Upper lobe of right lung (tissue), 1 donor: ENCODE measurements at regions not wholly inside any gene's neighbourhood (a gene's known extent, or its start where the extent isn't known, plus 50 kb on each side); places are given as distances from the start of the nearest gene placed in this dataset.

Source experiments
- ATAC-seq: fragments of 200-7000 bp; cut with Tn5 transposase; one replicate; pipeline ENCODE4 v1.9.1; 2020; ENCODE audit warnings: mild to moderate bottlenecking, moderate library complexity
- DNase-seq: peaks from one replicate; pipeline ENCODE4 v3.0.0-alpha.2; 2020
- H3K27ac ChIP-seq: fragments of 200-600 bp; one replicate; pipeline ENCODE4 v1.8.0; 2022
- H3K27me3 ChIP-seq: fragments of 200-600 bp; one replicate; pipeline ENCODE4 v1.8.0; 2022; ENCODE audit warnings: mild to moderate bottlenecking
- H3K36me3 ChIP-seq: fragments of 200-600 bp; one replicate; pipeline ENCODE4 v1.8.0; 2022
- H3K4me1 ChIP-seq: fragments of 200-600 bp; one replicate; pipeline ENCODE4 v1.8.0; 2022
- H3K4me3 ChIP-seq: fragments of 200-600 bp; one replicate; pipeline ENCODE4 v1.8.0; 2022; ENCODE audit warnings: mild to moderate bottlenecking
- H3K9me3 ChIP-seq: fragments of 200-600 bp; one replicate; pipeline ENCODE4 v1.8.0; 2022
- intact Hi-C: fragments of 100-400 bp; cut with DNase I; formaldehyde crosslinking; loops from one replicate; pipeline ENCODE4 v1.11.0; 2022
- TF ChIP-seq, protein P1 (sequence below): fragments of 200-600 bp; IDR thresholded peaks from one replicate; pipeline ENCODE4 v1.8.0; 2022; ENCODE audit warnings: antibody characterized with exemption
- donor health status: DM: no; HTN: yes; CAD: no; lungs with severe emphysema.

- no peak overlapping the region for H3K27ac ChIP-seq
Measured at GRCh38 chr3:22361521-22361920, 610.5 kb upstream of the ZNF385D start.

DNA sequence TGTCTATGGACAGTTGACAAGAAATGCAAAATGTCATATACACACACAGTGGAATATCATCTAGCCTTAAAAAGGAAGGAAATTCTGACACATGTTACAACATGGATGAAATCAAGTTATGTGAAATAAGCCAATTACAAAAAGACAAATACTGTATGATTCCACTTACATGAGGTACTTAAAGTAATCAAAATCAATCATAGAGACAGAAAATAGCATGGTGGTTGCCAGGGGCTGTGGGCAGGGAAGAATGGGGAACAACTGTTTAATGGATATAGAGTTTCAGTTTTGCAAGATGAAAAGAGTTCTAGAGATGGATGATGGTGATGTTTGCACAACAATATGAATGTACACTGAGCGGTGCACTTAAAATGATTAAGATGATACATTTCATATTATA, 613.8 kb upstream of the ZNF385D start:
- no peak overlapping the region for H3K27ac ChIP-seq
- H3K36me3 ChIP-seq: no peaks in the 10 kb centered on the region
- H3K9me3 ChIP-seq: no peaks in the 10 kb centered on the region
- ATAC-seq (no peak), DNase-seq (no peak)
- no peak overlapping the region for H3K4me3 ChIP-seq
- H3K4me1 ChIP-seq: no peaks in the 10 kb centered on the region
- H3K27me3 ChIP-seq: no peaks in the 10 kb centered on the region
- TF ChIP-seq, protein P1, sequence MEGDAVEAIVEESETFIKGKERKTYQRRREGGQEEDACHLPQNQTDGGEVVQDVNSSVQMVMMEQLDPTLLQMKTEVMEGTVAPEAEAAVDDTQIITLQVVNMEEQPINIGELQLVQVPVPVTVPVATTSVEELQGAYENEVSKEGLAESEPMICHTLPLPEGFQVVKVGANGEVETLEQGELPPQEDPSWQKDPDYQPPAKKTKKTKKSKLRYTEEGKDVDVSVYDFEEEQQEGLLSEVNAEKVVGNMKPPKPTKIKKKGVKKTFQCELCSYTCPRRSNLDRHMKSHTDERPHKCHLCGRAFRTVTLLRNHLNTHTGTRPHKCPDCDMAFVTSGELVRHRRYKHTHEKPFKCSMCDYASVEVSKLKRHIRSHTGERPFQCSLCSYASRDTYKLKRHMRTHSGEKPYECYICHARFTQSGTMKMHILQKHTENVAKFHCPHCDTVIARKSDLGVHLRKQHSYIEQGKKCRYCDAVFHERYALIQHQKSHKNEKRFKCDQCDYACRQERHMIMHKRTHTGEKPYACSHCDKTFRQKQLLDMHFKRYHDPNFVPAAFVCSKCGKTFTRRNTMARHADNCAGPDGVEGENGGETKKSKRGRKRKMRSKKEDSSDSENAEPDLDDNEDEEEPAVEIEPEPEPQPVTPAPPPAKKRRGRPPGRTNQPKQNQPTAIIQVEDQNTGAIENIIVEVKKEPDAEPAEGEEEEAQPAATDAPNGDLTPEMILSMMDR: no peak
- intact Hi-C loops: no loop called here

More at GRCh38 chr3:22361521-22361920, 610.5 kb upstream of the ZNF385D start:
- H3K4me3 ChIP-seq: no peak overlapping the region
- ATAC-seq (no peak), DNase-seq (no peak)
- TF ChIP-seq, protein P1: no peak
- no peaks in the 10 kb centered on the region for H3K36me3 ChIP-seq
- H3K9me3 ChIP-seq: no peaks in the 10 kb centered on the region
- H3K27me3 ChIP-seq: no peaks in the 10 kb centered on the region
- intact Hi-C loops: no loop called here
- H3K4me1 ChIP-seq: no peaks in the 10 kb centered on the region

DNA sequence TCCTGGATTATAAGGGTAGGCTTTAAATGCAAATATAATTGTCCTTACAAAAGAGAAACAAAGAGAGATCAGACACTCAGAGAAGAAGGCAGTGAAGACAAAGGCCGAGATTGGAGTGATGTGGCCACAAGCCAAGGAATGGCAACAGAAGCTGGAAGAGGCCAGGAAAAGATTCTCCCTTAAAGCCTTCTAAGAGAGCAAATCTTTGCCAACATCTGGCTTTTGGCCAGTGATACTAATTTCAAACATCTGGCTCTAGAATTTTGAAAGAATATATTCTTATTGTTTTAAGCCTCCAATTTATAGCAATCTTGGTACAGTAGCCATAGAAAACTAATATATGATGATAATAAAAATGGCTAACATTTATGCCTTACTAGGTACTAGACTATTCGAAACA, 615.8 kb upstream of the ZNF385D start:
- TF ChIP-seq, protein P1: no peak
- intact Hi-C loops: no loop called here
- Histone ChIP-seq H3K27me3 (peaks cover 13% of the 10 kb centered on the region), H3K9me3 (no peaks in the 10 kb centered on the region), H3K4me1 (no peaks in the 10 kb centered on the region), H3K36me3 (no peaks in the 10 kb centered on the region), H3K4me3 (no peak overlapping the region), H3K27ac (no peak overlapping the region)
- no peak for DNase-seq
- no peak for ATAC-seq

- TF ChIP-seq, protein P1: no peak
- H3K4me3 ChIP-seq: no peak overlapping the region
- no peaks in the 10 kb centered on the region for H3K9me3 ChIP-seq
- peaks cover 26% of the 10 kb centered on the region for H3K27me3 ChIP-seq
- DNase-seq (no peak), ATAC-seq (no peak)
- no peaks in the 10 kb centered on the region for H3K4me1 ChIP-seq
- no peak overlapping the region for H3K27ac ChIP-seq
- intact Hi-C loops: no loop called here
- H3K36me3 ChIP-seq: no peaks in the 10 kb centered on the region
Measured at GRCh38 chr3:22371036-22371435, 620.0 kb upstream of the ZNF385D start.

DNA sequence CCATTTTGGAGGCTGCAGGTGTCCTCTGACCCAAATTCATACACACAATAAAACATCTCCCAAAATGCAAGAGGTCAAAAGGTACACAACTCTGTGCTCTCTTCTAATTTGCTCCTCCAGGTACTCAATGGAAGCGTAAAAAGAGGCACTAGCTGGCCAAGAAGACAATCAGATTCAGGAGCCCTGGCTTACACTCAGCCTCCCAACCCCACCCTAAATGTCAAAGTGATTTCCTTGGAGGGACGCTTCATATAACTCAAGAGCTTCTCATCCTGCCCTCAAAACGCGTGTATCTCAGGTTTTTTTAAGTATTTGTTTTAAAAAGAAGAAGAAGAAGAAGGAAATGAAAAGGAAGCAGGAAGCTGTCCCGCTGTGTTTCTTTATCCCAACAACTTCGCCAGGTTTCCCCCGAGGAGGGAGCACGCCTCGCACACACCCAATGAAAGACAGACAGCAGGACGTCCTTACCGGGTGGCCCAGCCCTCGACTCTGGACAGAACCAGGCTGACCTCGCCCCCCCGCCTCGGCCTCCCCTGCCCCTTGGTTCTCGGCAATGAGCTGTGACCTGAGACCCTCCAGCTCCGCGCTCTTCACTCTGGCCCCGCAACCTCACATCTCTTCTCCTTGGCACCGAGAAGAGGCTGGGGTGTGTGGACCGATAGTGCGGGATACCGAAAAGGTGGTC, 620.7 kb upstream of the ZNF385D start:
- peak; percentile 53 for DNase-seq
- no peak overlapping the region for H3K27ac ChIP-seq

More for the DNA sequence above, 620.7 kb upstream of the ZNF385D start:
- Histone ChIP-seq H3K36me3 (no peaks in the 10 kb centered on the region), H3K9me3 (no peaks in the 10 kb centered on the region), H3K4me1 (no peaks in the 10 kb centered on the region), H3K4me3 (peak overlapping the region; percentile 36), H3K27me3 (peaks cover 26% of the 10 kb centered on the region)
- peak; percentile 22 for ATAC-seq
- TF ChIP-seq, protein P1: no peak
- intact Hi-C loops: no loop called here
